Stimulated activated CD4-positive, alpha-beta T cell treated with anti-CD3 and anti-CD28 coated beads, TNF-alpha, amount 100 ng/mL, for 4 hours (primary cell): ENCODE measurements at regions not wholly inside any gene's neighbourhood (a gene's known extent, or its start where the extent isn't known, plus 50 kb on each side); places are given as distances from the start of the nearest gene placed in this dataset.

ENCODE experiments used
- DNase-seq, 3 experiments: peaks; one replicate each; pipeline ENCODE4 v3.0.0-alpha.2; 2020; ENCODE audit warnings: low read depth in 3 of 3

DNA sequence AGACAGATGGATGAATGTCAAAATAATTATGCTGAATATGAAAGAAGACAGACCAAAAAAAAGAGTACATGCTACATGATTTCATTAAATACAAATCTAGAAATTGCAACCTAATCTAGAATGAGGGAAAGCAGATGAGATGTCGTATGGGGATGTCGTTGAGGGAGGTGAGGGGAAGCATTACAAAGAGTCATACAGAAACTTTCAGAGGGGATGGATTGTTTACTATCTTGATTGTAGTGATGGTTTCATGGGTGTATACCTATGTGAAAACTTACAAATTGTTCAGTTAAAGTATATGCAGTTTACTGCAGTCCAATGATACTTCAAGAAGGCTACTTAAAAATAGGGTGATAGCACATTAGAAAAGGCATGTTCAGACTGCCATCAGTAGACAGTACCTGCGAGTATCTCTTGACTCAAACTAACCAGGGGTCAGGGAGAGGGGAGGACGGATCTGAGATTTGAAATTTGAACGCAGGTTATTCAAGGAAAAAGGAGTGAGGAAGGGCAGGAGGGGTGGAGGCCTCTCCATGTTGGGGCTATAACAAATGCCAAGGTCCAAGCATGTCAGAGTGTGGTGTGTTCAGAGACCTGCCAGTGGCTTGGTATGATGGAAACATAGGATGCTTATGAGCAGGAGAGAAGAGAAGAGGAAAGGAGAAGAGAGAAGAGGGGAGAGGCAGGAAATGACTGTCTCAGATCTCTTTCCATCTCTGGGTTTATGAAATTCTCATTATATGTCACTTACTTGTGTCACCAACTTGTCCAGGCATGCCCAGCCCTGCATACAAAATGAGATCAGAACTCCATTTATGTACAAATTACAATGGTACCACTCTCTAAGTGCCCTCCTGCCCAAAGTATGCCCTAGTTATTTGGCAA is 257.3 kb upstream of the CXCR4 start:
- no peak for DNase-seq

DNA sequence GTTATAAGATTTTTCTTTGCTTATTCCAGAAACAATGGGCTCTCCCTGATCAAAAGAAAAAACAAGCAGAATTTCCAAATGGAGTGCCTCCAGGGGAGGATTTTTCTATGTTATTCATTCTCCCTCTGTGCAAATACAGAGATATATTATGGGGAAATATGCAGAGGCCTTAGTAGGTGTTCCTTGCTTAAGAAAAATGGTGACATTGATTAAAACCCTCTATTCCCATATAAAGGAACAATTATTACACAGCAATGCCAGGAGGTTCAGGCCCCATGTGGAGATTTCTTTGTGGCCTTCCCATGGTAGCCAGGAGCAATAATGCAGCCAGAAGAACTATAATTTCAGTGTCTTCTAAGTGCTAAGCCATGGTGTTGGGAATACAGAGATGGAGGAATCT is 255.9 kb upstream of the CXCR4 start:
- no peak for DNase-seq

DNA sequence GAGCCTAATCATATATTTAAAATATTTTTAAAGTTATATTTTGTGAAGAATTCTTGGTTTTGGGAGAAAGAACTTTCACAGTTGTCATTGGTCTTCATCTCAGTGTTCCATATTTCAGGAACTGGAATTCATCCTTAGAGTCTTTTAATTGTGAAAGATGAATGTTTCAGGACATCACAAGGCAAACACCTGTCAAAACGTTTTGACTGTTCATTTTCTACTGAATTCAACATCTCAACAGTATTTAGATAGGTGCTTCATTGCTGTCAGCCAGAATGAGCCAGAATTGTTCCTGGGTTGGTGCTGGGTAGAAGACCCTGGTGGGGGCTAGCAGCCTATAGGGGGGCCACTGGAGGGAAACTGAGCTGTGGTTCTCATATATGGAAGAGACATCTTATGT is 255.1 kb upstream of the CXCR4 start:
- DNase-seq: no peak

DNA sequence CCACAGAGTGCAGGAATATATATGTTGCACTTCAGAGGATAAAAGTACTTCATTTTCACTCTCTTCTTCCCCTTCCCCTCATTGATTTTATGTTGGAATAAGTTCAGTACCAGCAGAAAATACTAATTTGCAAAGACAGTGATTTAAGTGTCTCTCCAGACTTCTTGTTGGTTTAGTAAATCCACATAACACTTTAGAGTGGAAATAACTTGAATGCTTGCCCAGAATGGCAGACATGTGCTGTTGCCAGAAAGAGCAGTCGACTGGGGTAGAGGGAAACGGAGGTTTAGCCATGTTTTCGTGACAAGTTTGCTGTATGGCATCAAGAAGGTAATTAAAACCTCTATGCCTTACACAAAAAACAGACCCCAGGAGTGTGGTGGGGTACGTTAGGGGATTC is 246.0 kb upstream of the CXCR4 start:
- DNase-seq: no peak

DNA sequence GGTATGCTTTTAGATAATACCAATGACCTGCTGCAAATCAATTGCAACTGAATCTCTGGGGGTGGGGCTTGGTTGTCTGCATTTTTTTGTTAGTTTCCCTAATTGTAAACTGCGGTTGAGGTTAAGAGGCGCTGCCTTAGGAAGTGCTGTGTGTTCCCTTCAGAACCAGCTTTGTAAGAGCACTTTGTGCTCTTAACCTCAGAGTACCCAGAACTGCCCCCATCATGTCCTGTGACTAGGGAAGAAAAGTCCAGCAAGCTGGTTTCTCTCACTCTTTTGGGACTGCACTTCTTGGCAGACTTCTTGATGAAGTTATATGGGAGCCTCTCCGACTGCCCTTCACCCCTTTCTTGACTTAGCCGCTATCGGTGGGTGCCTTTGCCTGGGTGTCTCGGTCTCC is 245.5 kb upstream of the CXCR4 start:
- no peak for DNase-seq

DNA sequence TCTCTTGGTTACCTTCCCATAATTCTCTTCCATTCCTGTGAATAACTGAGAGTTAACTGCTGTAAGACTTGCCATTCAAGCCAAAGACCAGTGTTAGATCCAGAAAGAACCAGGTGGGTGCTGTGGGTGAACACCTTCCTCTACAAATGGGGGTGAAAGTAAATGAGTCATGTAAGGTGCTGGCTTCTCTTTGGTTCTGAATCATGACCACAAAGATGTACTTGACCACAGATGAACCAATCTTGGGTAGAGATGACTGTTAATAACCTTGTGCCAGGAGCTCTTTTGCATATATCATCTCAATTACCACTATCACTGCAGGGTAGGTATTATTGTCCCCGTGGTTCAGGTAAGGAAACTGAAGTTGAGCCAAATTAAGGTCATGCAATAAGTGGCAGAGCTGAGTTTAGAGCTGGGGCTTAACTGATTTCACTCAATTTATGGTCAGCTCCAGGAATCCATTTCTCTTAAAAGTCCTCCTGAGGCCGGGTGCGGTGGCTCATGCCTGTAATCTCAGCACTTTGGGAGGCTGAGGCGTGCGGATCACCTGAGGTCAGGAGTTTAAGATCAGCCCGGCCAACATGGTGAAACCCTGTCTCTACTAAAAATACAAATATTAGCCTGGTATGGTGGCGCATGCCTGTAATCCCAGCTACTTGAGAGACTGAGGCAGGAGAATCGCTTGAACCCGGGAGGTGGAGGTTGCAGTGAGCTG is 244.9 kb upstream of the CXCR4 start:
- DNase-seq: peak in 1 of 3 experiments; percentile 13

DNA sequence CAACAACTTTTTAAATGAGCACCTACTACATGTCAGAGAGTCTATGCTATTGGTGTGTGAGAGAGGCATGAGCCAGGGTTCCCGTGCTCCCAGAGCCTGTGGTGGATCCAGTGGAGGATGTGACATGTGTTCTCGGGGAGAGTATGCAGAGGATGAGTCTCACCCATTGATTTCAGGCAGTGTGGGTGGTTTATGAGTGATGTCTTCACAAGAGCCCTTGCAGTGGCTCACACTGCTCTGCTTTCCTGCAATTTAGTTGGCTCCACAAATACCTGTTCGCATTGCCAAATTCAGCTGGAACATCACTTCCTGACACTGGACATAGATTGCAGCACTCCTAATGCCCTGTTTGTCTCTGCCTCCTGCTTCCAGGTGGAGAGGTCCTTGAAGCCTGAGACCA is 243.6 kb upstream of the CXCR4 start:
- no peak for DNase-seq

DNA sequence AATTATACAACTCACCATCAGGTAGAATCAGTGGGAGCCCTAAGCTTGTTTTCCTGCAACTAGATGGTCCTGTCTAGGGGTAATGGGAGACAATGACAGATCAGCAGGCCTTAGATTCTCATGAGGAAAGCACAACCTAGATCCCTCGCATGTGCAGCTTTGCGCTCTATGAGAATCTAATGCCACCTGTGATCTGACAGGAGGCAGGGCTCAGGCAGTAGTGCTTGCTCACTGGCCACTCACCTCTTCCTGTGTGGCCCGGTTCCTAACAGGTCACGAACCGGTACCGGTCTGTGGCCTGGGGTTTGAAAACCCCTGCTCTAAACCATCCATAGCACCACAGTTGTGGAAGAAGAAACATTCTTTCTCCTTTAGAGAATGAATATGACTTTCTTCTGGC is 242.8 kb upstream of the CXCR4 start:
- no peak for DNase-seq

DNA sequence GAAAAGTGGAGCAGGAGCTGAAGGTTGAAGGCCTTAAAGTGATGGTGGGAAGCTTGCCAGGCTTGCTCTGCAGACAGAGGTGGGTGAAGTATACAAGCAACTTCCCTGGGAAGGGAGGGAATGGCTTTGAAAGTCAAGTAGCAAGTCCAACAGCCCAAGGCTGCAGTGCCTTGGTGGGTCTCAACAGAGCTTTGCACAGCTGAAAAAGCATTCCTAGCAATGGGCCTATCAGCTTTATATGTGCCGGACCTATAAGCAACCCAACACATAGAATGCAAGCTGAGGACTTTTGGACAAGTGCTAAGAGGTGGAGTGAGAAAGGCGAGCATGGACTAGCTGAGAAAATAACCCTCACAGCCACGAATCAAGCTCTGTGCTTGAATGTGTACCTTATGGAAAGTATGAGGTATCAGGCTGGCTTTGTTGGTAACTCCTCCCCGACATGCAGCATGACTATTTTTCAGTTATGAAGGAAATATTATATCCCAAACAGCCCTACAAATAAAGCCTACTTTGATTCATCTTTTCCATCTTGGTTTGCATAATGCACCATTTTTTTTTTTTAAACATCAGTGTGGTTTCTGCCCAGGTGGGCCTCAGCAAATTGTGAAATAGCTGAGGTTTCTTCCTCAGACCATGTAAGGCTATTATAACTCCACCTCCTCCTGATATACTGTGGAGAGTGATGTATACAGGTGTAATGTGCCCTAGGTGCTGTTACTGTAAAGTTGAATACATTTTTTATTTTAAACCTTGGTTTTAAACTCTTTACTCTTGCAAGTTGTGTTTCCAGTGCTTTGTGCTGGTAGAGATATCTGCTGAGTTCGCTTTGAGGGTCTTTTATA is 241.4 kb upstream of the CXCR4 start:
- DNase-seq: no peak

DNA sequence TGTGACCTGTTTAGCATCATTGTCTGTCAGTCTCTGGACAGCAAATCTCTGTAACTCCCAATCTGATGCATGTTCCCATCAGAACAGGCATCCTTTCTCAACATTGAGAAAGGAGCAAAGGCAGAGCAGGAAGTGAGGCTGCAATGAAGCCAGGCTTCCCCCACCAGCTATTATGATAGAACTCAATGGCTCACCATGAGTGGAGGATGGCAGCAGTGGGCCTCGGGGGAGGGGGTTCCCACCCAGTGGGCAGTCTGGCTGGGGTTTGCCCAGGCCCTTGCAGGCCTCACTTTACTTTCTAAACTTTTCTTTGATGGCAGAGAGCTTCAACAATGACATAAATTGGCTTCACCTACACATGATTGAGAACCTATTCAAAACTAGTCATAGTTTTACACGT is 240.6 kb upstream of the CXCR4 start:
- DNase-seq: no peak

DNA sequence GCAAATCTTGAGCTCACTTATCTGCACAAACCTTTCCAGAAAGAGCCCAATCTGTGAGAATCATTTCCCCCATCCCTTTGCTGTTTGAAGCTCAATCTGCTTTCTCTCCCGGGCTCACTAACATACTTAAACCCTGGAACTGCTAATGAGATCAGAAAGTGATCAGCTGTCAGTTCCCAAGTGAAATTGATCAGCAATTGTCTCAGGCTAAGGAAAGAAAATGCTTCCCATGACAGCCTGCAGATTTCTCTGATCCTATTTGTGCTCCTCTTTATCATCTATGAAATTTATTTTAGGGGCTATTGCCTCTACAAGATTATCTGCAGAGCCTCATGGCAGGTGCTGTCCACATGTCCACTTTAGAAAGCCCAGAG is 239.0 kb upstream of the CXCR4 start:
- DNase-seq: no peak

DNA sequence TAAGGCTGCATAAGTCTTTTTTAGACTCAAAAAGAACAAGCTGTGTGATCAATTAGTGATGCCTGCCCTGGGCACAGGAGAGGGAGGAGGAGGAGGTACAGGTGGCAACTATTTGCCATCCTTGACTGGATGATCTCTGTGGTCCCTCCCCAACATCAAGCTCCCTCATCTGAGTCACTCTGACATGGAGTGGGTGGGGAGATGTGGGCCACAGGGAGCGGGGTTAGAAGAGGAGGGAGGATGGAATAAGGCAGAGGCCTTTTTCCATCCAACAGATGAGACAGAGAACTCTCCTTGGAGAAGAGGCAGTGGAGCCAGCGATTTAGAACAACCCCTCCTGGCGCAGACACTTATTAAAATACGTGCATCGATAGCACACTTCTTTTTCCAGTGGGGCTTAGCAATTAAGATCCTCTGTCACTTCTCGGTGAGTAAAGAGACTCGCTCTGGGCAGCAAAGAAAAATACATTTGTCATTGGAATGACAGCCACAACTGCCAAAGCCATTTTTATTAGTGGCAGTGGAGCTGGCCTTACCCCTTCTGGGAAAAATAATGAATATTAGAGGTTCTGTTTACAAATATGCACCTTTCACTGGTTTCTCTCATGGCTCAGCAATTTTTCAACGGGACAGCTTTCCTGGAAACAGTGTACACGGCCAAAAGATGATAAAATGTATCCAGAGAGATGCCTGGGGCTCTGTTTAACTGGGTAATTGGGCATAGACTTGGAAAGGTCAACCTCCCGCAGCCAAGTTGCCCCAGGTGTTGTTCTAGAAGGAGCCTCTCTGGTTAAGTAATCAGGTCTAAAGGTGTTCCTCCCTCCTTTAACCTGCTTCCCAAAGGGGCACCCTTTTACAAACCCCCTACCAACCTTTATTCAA is 238.4 kb upstream of the CXCR4 start:
- DNase-seq: no peak

DNA sequence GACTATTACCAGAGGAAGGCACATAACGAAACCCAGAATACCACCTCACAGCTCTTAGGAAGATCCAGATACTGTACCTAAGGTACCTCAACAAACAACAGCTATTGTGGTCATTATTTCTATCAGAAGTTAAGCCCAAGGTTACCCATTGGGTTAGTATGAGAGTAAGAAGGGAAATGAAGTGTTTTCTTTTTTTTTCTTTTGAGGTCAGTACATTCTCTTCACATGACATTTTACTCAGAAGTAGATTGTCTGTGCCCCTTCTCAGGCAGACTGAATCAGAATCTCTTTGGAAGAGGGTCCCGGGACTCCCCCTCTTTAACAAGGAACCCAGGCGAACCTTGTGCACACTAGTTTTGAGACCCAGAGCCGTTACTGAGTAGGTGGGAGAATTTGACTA is 233.7 kb upstream of the CXCR4 start:
- DNase-seq: no peak

DNA sequence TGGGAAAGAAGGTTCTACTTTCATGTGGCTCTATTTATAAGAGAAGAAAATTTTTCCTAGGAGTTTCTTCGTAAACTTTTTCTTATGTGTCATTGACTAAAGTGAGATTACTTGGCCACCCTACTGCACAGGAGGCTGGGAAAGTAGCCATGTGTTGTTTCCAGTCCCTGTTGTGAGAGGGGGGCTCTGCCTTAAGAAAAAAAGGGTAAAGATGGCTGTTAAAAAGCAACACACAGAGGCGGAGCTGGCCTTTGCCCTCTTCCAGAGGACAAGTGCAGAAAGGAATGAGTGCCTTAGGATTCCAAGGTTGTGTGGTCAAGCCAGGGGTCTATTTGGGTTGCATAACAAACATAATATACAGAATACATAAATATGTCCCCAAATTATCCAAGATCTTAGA is 230.0 kb upstream of the CXCR4 start:
- DNase-seq: no peak

DNA sequence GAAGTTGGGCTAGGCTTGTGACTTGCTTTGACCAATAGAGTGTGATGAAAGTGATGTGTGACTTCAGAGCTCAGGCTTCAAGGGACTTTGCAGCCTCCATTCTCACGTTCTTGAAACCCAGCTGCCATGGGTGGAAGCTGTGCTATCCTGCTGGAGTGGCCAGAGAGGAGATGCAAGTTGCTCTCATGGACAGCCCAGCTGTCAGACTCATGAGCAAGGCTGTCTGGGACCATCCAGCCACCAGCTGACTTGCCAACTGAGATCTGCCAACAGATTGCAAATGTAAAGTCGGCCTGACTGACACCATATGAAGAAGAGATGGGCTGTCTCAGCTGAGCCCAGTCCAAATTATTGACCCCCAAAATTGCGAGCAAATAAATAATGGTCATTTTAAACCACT is 226.4 kb upstream of the CXCR4 start:
- no peak for DNase-seq

DNA sequence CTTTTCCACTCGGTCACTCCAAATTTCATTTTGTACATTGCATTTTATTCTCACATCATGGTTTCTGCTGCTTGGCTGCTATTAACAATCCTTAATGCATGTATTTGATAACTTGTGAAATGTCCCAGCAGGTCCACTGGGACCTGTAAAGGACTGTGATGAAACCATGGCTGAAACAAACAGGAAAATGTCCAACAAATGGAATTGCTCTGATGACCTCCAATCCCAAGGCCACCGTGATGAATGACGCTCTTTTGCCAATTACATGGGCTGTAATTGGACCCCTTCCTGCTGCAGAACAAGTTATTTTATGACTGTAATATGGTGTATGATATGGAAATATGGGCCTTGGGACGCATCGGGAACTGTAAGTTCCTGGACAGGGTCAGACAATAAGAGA is 224.2 kb upstream of the CXCR4 start:
- no peak for DNase-seq

DNA sequence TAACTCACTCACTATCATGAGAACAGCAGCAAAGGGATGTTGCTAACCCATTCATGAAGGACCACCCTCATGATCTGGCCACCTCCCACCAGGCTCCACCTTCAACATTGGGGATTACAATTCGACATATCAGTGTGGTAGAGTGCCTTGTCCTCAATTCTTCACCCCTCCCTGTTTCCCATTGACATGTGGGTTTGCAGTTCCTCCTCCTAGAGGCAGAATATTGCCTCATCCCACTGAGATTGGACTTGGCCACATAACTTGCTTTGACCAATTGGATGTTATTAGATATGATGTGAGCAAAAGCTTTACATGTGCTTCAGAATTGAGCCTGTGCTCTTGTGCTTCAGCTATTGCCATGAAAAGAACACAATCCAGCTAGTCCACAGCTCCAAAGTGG is 217.0 kb upstream of the CXCR4 start:
- no peak for DNase-seq

DNA sequence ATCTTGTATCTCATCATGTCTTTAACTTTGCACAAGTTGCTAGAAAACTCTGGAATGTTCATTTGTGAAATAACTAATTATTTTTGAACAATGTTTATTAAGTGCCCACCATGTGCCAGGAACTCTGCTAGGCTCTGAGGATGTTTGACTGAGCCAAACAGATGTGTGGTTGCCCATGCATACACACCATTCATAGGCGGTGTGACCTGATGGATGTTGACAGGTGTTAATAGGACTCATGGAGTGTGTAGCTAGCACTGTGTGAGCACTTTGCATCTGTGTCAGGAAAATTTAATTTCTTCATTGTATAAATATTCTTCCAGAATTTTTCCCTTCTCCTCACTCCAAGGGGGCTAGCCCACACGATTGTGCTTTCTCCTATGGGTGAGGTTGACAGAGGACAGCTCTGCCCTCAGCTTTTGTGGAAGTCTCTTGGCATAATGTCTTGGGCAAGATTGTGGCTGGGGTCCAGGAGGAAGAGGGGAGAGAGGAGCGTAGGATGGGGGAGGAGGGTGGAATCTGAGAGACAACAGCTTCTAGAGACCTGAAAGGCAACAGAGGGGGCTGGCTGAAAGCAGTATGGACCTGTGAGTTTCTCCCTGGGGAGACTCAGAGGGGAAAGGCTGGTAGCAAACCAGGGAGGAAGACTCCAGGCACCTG is 214.6 kb upstream of the CXCR4 start:
- DNase-seq: no peak

DNA sequence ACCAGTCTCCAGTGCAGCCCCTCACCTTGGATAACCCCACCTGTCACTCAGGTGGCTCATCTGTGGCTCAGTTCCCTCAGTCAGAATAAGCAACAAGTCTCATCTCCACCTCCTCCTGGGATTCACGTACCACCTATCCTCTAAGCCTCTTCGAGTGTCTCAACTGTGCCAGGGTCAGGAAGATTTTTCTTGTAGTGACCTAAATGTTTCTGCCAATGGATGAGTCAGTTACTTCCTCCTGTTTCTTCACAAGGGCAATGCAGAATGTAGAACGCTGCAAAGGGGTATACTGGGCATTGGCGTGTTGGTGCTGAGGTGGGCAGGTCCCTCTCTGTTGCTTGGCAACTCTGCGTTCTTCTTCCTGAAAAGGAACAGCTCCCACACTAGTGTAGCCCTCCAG is 213.3 kb upstream of the CXCR4 start:
- no peak for DNase-seq

DNA sequence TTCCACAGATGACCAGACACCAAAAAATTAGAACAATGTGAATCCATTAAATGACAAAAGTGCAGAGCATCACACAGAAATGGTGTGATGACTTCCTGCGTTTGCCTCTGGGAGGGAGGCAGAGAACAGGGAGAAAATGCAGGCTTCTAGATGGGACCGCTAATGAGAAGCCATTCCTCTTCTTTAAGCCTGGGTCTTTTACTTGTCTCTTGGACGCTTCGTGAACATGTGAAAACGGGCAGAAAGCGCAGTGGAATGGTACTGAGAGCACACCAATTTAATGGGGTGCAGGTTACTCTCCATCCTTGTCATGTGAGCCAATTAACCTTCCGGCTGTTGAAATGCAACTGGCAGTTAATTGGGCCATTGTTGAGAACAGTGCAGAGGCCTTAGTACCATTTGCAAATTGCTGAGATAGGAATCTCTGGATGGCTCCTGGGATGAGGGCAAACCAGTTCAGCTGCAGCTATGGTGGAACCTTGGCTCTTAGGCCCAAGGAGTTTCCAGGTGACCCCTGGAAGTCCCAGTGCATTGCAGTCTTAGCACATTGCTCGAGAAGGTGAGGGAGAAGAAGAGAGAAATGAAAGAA is 210.4 kb upstream of the CXCR4 start:
- no peak for DNase-seq
